K562 (cell line): ENCODE measurements at regions not wholly inside any gene's neighbourhood (a gene's known extent, or its start where the extent isn't known, plus 50 kb on each side); places are given as distances from the start of the nearest gene placed in this dataset.

Source experiments
- BCLAF1 ChIP-seq, 2 experiments: fragments of 450-650 bp in 1 of 2; IDR thresholded peaks; 2 replicates each; pipeline ENCODE4 v1.6.1; 2011 to 2017; ENCODE audit warnings: low read depth in 2 of 2, antibody characterized with exemption in 1 of 2, borderline replicate concordance in 1 of 2, low read length in 1 of 2, mild to moderate bottlenecking in 1 of 2, mixed read lengths in 1 of 2; ENCODE audit not compliant: control insufficient read depth in 1 of 2
- BHLHE40 ChIP-seq: IDR thresholded peaks from 2 replicates; pipeline ENCODE4 v1.6.1; 2011; ENCODE audit warnings: low read length, improper control_type of control experiment
- BRD4 ChIP-seq: fragments of 200-600 bp; sonication (generic); IDR thresholded peaks from 2 replicates; pipeline ENCODE4 v1.6.1; 2017; ENCODE audit warnings: inconsistent platforms
- GABPA ChIP-seq: fragments of 200-800 bp; sonication (Bioruptor generic); conservative IDR thresholded peaks from 2 replicates; pipeline ENCODE4 v1.6.1; 2016; ENCODE audit warnings: low read depth, missing genetic modification characterization, missing compliant biosample characterization
- GATA2 ChIP-seq: sonication (generic); formaldehyde crosslinking; IDR thresholded peaks from 2 replicates; pipeline ENCODE4 v1.4.0; 2020; ENCODE audit warnings: mild to moderate bottlenecking, missing genetic modification reagents
- HMG20B ChIP-seq: fragments of 250-450 bp; sonication (Bioruptor Pico); IDR thresholded peaks from 2 replicates; pipeline ENCODE4 v1.5.0; 2021; ENCODE audit warnings: mild to moderate bottlenecking
- KDM2B ChIP-seq: fragments of 250-450 bp; sonication (Bioruptor Pico); IDR thresholded peaks from 2 replicates; pipeline ENCODE4 v1.8.0; 2021; ENCODE audit warnings: mild to moderate bottlenecking, moderate library complexity
- MAFF ChIP-seq: IDR thresholded peaks from 2 replicates; pipeline ENCODE4 v1.6.1; 2012; ENCODE audit warnings: low read length, improper control_type of control experiment
- MNT ChIP-seq, 2 experiments: fragments of 450-650 bp; conservative IDR thresholded peaks; 2 replicates each; pipeline ENCODE4 v1.6.1; 2017; ENCODE audit warnings: mild to moderate bottlenecking in 2 of 2, moderate library complexity in 2 of 2
- YBX1 ChIP-seq: fragments of 450-650 bp; IDR thresholded peaks from 2 replicates; pipeline ENCODE4 v1.7.1; 2016; ENCODE audit warnings: mild to moderate bottlenecking
- ZBED1 ChIP-seq: IDR thresholded peaks from 2 replicates; pipeline ENCODE4 v1.6.1; 2014
- ZNF184 ChIP-seq: sonication (generic); formaldehyde crosslinking; IDR thresholded peaks from 2 replicates; pipeline ENCODE4 v1.5.0; 2020; ENCODE audit warnings: missing genetic modification reagents
- ZNF583 ChIP-seq: fragments of 250-450 bp; sonication (Bioruptor Pico); IDR thresholded peaks from 2 replicates; pipeline ENCODE4 v1.4.0; 2020
- TF ChIP-seq, protein P1 (sequence below): fragments of 450-650 bp; formaldehyde crosslinking; IDR thresholded peaks from 2 replicates; pipeline ENCODE4 v1.4.0; 2020; ENCODE audit warnings: mild to moderate bottlenecking, moderate library complexity

DNA sequence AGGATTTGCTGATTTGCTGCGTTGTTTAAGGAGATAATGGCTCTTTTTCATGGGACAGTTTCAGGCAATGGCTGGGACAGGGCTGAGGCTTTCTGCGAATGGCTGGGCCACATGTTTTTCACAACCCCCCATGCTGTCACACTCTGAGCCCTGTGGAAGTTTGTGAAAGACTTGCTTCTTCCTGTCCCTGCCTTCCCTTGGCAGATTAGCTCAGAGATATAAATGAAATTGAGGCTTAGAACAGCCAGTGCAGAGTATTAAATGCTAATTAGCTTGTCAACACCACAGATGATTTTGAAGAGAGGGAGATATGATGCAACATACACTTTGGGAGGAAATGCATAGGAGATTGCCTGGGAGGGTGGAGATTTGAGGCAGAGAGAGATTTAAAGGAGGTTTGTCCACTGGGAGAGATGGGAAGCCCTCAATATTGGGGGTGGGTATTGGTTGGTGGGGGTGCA lies 232.0 kb downstream of the SH2D4B start (continued):
- TF ChIP-seq ZNF184 (CRISPR knock-in tag) (no peak), BRD4 (no peak), KDM2B (no peak), GABPA (tag) (peak; percentile 53), YBX1 (no peak), ZNF583 (CRISPR knock-in tag) (no peak), BCLAF1 (IDR thresholded peaks at IDR 0.05; ENCODE audit: borderline replicate concordance in 1 of 2, control insufficient read depth in 1 of 2, low read depth in 2 of 2, low read length in 1 of 2) (no peak), MNT (conservative IDR thresholded peaks at IDR 0.05) (no peak), BHLHE40 (peak; percentile 31), MAFF (no peak), ZBED1 (no peak), GATA2 (CRISPR knock-in tag) (peak; percentile 57; the same call in 1 of the 2 replicates), HMG20B (CRISPR knock-in tag) (no peak)
- TF ChIP-seq, protein P1, sequence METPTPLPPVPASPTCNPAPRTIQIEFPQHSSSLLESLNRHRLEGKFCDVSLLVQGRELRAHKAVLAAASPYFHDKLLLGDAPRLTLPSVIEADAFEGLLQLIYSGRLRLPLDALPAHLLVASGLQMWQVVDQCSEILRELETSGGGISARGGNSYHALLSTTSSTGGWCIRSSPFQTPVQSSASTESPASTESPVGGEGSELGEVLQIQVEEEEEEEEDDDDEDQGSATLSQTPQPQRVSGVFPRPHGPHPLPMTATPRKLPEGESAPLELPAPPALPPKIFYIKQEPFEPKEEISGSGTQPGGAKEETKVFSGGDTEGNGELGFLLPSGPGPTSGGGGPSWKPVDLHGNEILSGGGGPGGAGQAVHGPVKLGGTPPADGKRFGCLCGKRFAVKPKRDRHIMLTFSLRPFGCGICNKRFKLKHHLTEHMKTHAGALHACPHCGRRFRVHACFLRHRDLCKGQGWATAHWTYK (CRISPR knock-in tag), result 0 out of 2 replicates have a peak, but pooled peaks have one; percentile 31
